OCI-LY1 (cell line): ENCODE measurements at regions not wholly inside any gene's neighbourhood (a gene's known extent, or its start where the extent isn't known, plus 50 kb on each side); places are given as distances from the start of the nearest gene placed in this dataset.

Source experiments
- CTCF ChIP-seq: fragments of 200-600 bp; sonication (generic), shearing (Covaris generic); IDR thresholded peaks from 2 replicates; pipeline ENCODE4 v1.5.1; 2017; ENCODE audit warnings: mild to moderate bottlenecking, antibody characterized with exemption, low read length, moderate library complexity, mixed read lengths
- EZH2 ChIP-seq: fragments of 200-600 bp; sonication (generic), shearing (Covaris generic); IDR thresholded peaks from 2 replicates; pipeline ENCODE4 v1.8.0; 2017; ENCODE audit warnings: borderline replicate concordance, mixed run types, mild to moderate bottlenecking, antibody characterized with exemption, low read length, moderate library complexity, mixed read lengths

- TF ChIP-seq CTCF: no peak
- no peak for TF ChIP-seq EZH2
These were observed 55.9 kb downstream of the GPR6 start for GRCh38 chr6:110033749-110034666.
